ENCODE measurements at regions not wholly inside any gene's neighbourhood (a gene's known extent, or its start where the extent isn't known, plus 50 kb on each side); places are given as distances from the start of the nearest gene placed in this dataset.
"Not testable (repeated sequence)": the region's sequence is repeated elsewhere in the genome, so short reads cannot be mapped to it uniquely, and the experiment has no call there.

- not testable (repeated sequence) for DNase-seq (ENCODE audit: low read depth in 4 of 4, low spot score in 2 of 4)
These were observed 50.5 kb upstream of the RALGPS2 start for GRCh38 chr1:178674559-178674958.

All from left renal cortex interstitium (tissue), 4 donors.